CD4-positive, alpha-beta T cell treated with Interleukin-12 subunit alpha and Interleukin-12 subunit beta, for 1 hour (primary cell): ENCODE measurements at regions not wholly inside any gene's neighbourhood (a gene's known extent, or its start where the extent isn't known, plus 50 kb on each side); places are given as distances from the start of the nearest gene placed in this dataset.
A peak's percentile ranks its signal among the peaks of the same experiment; 100 is the strongest.

Source experiments
- DNase-seq: peaks from one replicate; pipeline ENCODE4 v3.0.0-alpha.2; 2020

- no peak for DNase-seq
Measured at GRCh38 chr4:102441978-102442911, 58.9 kb upstream of the NFKB1 start.

- no peak for DNase-seq
Measured at GRCh38 chr4:102444752-102445151, 56.4 kb upstream of the NFKB1 start.

GRCh38 chr4:102445213-102445612, 55.9 kb upstream of the NFKB1 start:
- no peak for DNase-seq

GRCh38 chr4:102447413-102447812, 53.7 kb upstream of the NFKB1 start:
- DNase-seq, result peak; percentile 29

- peak; percentile 81 for DNase-seq
Measured at GRCh38 chr4:102449751-102450352, 51.3 kb upstream of the NFKB1 start.

GRCh38 chr4:102451266-102451665, 49.9 kb upstream of the NFKB1 start:
- no peak for DNase-seq
